ENCODE measurements at regions not wholly inside any gene's neighbourhood (a gene's known extent, or its start where the extent isn't known, plus 50 kb on each side); places are given as distances from the start of the nearest gene placed in this dataset.
"Not testable (repeated sequence)": the region's sequence is repeated elsewhere in the genome, so short reads cannot be mapped to it uniquely, and the experiment has no call there.

- no peak for DNase-seq
Observed at GRCh38 chr6:170146640-170147039, 144.2 kb downstream of the DLL1 start.

DNA sequence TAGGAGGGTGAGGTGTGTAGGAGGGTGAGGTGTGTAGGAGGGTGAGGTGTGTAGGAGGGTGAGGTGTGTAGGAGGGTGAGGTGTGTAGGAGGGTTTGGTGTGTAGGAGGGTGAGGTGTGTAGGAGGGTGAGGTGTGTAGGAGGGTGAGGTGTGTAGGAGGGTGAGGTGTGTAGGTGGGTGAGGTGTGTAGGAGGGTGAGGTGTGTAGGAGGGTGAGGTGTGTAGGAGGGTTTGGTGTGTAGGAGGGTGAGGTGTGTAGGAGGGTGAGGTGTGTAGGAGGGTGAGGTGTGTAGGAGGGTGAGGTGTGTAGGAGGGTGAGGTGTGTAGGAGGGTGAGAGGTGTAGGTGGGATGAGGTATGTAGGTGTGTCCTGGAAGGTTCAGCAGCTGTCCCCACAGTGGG, 144.7 kb downstream of the DLL1 start:
- DNase-seq: not testable (repeated sequence)

GRCh38 chr6:170145716-170146115, 145.2 kb downstream of the DLL1 start:
- DNase-seq: not testable (repeated sequence)

GRCh38 chr6:170145272-170145592, 145.6 kb downstream of the DLL1 start:
- DNase-seq: no peak

- no peak for DNase-seq
Observed at GRCh38 chr6:170144571-170145271, 146.2 kb downstream of the DLL1 start.

DNA sequence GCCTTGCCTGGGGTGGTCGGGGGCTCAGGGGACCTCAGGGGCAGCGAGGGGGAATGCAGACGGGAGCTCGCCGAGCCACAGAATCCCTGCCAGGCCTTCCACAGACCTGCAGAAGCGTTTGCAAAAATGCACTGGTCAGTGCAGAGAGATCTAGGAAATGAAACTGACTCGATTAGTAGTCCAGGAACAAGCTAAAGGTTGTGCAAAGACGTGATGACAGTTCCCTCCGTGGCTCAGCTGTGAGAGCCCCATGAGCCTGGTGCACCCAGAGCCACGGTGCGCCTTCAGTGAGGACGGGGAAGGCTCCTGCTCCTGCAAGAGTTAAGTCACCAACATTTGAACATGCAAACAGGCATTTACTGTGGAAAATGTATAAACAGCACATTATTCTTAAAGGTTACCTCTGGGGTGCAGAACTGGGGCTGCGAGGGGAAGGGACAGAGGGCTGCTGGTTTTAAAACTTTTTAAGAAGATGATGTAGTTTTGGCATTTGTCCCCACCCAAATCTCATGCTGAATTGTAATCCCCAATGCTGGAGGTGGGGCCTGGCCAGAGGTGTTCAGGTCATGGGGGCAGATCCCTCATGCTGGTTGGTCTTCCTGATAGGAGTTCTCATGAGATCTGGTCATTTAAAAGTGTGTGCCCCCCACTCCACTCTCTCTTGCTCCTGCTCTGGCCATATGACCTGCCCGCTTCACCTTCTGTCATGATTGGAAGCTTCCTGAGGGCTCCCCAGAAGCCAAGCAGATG, 147.3 kb downstream of the DLL1 start:
- no peak for DNase-seq

DNA sequence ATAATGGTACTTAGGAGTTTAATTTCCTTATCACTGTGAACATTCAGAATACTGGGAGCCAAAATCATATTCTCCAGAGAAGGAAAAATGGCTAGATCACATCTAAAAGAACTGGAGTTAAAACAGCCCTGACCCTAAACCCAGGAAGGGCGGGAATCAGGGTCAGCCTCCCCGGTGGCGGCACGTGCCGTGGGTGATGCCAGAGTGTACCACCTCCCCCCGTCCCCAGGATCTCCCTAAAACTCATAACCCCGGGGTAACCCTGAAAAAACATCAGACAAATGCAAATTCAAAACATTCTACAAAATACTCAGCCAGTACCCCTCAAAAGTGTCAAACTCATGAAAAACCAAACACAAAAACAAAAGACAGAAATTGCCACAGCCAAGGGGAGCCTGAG, 148.3 kb downstream of the DLL1 start:
- DNase-seq: no peak

DNA sequence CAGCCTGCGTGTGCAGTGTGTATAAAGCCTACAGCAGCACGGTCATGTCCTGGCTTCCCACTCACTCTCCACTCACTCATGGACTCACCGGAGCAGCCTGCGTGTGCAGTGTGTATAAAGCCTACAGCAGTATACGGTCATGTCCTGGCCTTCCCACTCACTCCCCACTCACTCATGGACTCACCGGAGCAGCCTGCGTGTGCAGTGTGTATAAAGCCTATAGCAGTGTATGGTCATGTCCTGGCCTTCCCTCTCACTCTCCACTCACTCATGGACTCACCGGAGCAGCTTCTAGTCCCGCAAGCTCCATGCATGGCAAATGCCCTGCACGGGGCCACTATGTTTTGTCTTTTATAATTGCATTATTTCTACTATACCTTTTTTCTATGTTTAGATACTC, 149.8 kb downstream of the DLL1 start:
- not testable (repeated sequence) for DNase-seq

- DNase-seq: no peak
Observed at GRCh38 chr6:170140129-170140528, 150.7 kb downstream of the DLL1 start.

DNA sequence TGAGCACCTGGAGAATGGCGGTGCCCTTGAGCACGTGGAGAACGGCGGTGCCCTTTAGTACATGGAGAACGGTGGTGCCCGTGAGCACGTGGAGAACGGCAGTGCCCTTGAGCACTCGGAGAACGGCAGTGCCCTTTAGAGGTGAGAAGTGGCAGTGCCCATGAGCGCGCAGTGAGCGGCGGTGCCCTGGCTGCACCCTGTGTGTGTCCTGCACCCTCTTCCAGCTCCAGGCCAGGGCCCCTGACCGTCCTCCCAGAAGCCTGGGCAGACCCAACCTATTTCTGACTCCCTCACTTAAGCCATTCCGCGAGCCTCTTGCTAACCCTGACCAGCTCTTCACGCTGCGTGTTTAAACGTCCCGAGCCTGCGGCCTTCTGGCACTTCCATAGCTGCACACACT, 151.3 kb downstream of the DLL1 start:
- no peak for DNase-seq

GRCh38 chr6:170139046-170139445, 151.8 kb downstream of the DLL1 start:
- not testable (repeated sequence) for DNase-seq

DNA sequence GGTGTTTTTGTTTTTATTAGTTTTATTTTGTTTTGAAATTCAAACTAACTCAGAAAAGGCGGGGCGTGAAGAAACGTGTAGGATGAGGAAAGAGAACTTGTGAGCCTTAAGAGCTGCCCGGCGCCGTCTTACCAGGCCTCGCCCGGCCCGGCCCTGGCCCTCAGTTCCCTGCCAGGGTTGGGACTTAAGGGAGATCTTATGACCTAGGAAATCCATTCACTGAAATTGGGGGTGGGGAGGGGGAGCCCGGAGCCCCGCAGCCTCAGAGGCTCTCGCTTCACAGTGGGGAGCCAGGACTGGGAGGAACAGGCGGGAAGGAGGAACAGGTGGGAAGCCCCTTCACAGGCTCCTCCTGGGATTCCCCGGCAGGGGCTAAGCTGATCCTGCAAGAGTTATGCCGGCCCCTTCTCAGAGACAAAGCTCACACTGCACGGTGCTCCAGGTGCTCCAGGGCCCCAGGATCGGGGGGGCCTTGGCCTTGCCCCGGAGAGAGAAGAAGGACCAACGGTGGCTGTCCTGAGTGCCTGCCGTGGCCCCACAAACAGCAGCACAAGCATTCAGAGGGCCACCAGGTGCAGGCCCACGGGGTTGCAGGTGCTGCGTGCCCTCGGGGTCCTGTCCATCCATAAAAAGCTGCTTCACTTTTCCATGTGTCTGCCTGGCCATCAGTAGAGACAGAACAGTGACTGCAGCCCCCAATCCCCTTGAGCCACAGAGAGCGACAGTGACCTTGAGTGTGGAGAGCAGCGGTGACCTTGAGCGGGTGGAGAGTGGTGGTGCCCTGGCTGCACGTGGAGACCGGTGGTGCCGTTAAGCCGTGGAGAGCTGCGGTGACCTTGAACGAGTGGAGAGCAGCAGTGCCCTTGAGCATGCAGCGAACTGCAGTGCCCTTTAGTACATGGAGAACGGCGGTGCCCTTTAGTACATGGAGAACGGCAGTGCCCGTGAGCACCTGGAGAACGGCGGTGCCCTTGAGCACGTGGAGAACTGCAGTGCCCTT, 152.7 kb downstream of the DLL1 start:
- DNase-seq: no peak

DNA sequence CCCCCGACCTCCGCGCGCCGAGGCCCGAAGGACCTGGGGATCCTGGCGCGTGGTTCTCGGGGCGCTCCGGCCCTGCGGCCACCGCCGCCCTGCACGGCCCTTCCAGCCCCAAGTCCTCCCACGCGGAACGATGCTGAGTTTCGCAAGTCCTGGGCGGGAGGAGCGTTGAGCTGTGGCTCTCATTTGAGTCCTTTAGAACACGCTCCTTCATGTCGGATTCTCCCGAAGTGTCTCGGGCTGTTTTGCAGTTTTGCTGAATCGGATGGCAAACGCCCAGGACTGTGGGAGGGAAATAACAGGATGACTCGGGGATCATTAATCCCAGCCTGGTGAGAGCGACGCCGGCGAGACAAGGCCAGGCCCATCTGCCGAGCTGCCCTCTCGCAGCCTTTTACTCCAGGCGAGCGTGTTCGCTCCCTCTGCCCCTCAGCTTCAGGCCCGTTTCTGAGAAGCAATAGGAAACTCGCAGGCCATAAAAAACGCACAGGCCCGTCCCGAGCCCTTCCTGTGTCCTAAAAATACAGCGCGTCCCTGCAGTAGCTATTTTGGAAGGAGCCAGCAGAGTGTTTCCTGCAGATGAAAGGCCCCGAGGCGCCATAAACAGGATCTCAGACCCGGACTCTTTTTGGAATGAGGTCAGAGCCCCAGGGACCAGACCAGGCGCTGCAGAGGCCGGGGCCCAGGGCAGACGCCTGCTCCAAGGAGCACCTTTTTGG, 153.5 kb downstream of the DLL1 start:
- DNase-seq: no peak

DNA sequence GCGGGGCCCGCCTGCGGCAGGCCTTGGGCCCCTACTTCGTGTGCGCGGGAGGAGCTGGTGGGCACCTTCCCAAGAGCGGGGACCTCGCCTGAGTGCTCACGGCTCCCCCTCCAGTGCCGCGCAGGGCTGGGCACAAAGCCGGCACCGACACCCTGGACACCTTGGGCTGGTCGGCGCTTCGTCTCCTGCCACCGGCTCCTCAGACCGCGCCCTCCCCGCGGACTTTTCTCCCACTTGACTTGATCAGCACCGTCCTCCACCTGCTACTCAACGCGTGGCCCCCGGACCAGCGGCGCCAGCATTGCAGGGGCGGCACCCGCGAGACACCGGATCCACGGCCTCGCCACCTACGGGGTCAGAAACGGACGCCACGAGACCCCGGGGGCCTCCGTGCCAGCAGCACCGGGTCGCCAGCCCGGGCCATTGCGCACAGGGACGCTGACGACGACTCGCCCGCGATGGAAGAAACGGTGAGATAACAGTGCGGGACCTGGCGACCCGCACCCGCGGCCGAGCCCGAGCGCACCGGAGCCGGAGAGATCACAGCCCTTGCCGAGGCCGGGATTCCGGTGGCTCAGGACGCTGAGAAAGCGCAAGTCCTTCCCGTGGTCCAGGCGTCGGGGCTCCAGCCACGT, 154.2 kb downstream of the DLL1 start:
- DNase-seq: no peak

DNA sequence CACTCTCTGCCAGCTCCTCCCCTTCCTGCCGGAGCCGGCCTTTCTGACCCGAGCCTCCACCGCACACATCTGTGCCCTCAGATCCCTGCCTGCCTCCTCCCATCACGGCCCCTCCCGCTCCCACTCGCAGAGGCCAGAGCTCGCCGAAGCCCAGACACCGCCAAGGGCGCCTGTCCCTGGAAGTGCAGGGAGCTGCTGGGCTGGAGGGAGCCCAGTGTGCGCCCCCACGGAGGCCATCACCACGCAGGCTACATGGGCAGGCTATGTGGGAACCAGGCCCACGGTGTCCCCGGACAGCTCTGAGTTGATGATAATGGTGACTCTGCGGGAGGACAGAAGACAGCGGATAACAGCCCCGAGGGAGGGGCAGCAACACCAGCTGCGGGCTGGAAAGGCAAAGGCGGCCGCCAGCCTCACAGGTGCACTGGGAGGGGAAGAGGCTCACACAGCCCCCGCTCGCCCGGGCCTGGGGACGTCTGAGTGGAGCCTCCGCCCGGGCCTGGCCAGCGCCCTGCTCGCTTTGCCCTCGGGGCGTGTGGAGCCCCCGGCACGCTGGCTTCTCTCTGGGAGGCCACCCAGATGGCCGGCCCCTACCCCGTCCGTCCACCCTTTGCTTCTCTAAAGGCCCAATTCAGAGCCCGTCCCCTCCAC, 154.9 kb downstream of the DLL1 start:
- DNase-seq: no peak

- no peak for DNase-seq
Observed at GRCh38 chr6:170135461-170135820, 155.4 kb downstream of the DLL1 start.

DNA sequence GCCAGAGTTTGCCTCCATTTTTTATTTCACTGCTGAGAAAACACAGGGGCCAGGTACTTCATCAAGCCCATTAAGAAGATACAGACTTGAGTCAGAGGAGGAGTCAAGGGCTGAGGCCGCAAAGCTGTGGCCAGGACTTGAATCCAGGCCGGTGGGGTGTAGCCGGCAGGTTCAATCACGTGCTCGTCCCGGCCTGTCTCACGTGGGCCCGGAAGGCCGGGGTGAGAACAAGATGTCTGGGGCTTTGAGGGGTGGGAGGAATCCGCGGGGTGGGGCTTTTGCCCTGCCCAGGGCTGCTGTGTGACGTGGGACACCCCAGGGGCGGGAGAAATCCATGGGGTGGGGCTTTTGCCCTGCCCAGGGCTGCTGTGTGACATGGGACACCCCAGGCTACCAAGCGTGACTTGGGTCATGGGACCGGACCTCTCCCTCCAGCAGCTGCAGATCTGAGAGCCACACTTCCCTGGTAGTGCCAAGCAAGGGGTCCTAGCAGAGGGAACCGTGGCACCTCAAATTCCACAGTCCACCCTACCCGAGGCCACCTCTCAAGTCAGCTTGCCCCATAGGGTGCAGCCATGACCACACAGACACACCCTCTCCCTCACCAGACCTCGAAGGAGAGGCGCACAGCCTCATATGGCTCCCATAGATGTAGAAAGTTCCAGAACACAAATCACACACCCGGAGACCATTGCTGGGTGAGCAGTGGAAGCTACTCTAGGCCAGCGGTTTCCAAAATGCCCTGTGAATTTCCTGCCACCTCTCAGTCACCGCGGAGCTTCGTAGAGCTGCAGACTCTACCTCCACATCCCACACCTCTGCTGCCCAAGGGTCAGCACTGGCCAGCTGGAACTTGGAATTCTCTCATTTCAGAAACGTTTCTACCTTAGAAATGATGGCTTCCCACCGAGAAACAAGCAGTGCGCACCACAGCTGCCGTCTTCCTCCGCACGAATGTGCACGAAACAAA, 156.1 kb downstream of the DLL1 start:
- DNase-seq: no peak

- DNase-seq: no peak
Observed at GRCh38 chr6:170134031-170134470, 156.8 kb downstream of the DLL1 start.

GRCh38 chr6:170132561-170132991, 158.3 kb downstream of the DLL1 start:
- DNase-seq: no peak

DNA sequence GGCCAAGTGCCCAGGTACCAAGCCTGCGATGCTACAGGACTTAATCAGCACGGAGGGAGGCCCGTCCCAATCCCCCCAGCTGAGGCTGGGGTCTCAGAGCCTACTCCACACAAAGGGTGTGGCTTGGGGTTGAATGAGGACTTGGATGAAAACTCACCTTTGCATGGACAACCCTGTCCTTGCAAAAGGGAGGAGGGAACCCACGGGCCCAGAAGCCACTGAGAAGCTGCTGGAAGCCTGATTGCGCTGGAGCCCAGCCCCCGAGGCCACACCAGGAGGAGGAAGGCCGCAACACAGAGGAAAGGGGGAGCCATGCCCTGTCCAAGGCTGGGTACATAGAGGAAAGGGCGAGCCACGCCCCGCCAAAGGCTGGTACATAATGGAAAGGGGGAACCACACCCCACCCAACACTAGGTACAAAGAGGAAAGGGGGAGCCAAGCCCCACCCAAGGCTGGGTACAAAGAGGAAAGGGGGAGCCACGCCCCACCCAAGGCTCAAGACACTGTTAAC, 158.8 kb downstream of the DLL1 start:
- DNase-seq: no peak
